NK-92 treated with Interleukin-12 subunit alpha and Interleukin-12 subunit beta, amount 100 ng/mL, for 24 hours (cell line): ENCODE measurements at regions not wholly inside any gene's neighbourhood (a gene's known extent, or its start where the extent isn't known, plus 50 kb on each side); places are given as distances from the start of the nearest gene placed in this dataset.
"Not testable (repeated sequence)": the region's sequence is repeated elsewhere in the genome, so short reads cannot be mapped to it uniquely, and the experiment has no call there.

Source experiments
- DNase-seq: peaks from one replicate; lab custom pipeline; 2025; lab: John Stamatoyannopoulos, UW

DNA sequence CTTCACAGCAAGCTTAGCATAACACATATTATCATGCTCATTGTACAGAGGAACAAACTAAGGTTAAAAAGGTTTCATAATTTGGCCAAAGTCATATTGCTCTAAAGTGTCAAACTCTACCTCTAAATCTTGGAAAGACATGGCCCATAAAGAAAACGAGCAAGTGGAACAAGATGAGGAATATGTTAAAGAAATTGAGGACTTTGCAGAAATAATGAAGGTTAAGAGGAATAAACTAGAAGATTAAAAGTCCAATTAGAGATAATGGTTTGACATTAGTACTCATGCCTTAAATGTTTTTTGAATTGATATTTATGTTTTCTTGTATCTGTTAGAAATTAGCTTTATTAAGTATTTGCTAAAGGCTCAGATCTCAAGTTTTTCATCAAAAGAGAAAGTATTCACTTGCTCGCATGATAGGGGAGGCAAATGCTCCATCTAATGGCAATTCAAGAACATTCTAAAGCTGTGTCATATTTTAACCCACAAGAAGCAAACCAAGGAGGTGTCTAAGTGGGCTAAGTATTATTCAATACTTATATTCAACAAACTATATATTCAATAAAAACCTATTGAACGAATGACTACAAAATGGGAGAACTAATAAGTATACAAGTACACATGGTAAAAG, 192.9 kb upstream of the SPTLC3 start:
- DNase-seq: no peak

DNA sequence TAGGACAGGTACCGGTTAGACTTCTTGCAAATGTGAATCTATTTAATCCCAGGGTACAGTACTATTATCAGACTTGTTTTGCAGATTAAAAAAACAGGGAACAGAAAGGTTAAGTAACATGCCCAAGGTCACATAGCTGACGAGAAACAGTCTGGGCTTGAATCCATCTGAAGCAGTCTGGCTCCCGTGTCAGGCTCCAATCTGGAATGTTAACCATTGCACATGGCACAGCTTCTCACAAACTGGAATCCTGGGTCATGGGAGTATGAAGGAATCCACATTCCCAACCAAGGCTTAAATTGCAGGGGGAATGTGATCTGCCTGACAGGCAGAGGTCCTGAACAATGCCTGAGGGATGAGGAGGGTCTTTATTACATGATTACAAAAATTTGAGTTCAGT, 187.5 kb upstream of the SPTLC3 start:
- no peak for DNase-seq

DNA sequence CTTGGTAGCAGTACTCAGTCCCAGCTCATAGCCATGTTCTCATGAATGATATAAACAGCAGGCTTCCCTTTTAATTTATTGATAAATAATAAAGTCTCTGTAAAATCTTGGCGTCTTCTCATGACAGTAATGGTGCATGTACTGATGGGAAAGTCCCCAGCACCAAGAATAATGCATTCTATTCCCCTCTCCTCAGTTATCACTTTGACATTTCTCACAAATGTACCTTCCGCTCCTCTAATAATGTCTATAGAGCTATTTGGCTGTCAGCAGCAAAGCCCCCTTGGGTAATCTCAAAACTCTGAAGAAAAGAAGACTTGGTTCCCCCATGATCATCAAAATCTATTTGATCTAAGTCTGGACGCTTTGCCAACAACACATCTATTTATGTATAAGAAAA, 185.0 kb upstream of the SPTLC3 start:
- DNase-seq: no peak

DNA sequence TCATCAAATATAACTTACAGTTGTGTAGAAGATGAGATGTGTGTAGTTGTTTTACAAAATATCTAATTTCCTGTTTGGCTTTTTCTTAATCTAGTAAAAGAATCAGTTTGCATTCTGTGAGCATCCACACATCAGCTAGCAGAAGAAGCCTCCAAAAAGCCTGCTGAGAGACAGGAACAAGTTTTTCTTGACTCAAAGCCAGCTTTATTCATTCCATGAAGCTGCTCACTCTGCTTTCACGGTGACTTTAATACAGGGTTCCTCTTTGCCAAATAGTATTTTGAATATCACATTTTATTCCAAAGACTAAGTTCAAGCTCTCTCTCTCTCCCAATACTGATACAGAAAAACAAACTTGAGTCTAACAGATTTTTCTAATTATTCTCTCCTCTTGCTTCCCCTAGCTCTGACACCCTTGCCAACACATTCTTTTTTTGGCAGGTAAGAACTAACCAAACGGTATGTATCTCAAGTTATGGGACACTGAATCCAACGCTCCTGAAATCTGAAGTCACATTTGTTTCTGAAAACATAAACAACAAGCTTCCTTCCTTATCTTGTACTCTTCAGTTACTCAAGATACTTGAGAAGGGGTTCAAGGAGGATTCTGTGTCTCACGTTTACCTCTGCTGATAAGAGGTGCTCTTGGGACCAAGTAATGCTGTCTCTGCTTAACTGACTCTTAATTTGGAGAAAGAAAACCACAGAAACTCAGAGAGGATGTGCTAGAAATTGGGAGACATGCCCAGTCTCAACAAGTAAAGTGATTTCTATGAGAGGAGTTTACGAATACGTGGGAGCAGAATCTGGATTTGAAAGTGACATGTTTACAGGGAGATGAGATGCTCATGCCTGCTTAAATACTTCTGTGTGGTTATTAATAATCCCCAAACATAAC, 184.2 kb upstream of the SPTLC3 start:
- no peak for DNase-seq

DNA sequence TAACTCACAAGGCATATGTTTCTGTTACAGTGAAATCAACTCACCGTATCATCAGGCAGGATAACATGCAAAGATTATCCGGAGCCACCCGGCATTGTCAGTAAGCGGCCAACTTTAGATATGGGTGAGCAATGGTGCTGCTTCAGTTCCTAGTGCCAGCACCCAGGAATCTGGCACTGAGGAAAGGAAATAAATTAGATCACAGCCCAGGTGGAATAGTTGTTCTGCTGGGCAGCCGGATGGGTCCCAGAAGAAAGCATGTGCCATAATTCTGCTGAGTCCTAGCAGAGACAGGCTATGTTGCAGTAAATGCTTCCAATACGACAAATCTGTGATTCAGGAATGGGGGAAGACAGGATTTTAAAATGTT, 183.6 kb upstream of the SPTLC3 start:
- DNase-seq: no peak

DNA sequence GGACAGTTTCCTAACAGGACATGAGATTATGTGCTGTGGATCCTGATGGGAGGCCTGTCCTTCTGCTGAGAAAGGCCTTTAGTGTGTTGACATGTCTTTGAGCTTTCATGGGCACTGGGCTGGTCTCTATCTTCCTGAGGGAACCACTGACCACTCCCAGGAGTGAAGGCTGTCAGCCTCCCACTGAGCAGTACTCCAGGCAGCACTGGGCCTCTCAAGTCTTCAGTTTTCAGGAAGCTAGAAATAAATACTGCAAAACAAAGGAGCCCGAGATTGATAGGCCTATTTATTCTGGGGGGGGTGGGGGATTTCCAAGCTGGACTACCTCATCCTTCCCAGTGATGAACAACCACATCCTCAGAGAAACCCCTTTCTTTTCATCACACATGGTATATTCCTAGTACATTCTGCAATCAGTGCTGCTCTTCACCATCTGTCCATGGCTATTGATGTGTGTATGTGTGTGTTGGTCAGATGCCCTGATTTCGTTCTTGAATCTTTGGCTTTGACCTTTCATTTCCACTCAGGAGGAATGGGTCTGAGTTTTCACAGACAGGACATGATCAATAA, 180.9 kb upstream of the SPTLC3 start:
- no peak for DNase-seq

DNA sequence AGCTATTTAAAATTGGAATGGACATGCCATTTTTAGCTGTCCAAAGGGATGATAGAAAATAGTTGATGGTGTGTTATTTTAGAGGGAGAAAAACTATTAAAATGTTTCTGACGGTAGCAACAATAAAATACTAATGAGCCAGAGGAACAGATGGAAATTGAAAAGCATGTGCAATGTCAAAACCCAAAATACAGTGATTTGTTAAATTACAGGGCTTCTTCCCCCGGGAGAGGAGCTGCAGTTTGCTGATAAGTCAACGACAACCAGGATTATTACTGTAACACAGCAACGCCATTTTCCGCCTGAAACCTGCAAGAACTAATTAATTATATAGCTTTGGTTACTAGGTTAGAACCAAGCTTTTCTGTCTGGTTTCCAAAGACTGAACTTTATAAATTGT, 179.6 kb upstream of the SPTLC3 start:
- no peak for DNase-seq

DNA sequence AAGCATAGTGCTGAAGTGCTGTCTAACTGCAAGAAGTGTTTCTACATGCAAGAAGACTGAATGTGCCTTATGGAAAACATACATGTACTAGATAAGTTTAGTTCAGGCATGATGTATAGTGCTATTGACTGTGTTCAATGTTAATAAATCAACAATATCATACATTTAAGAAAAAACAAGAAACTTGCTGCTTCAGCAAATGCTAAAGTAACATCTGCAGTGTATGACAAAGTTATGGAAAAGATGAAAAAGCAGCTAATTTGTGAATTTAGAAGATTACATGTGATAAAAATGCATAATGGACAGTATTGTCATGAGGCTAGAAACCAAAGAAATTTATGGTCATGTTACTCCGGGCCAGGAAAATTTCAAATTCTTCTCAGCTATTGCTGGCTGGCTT, 174.9 kb upstream of the SPTLC3 start:
- DNase-seq: no peak

DNA sequence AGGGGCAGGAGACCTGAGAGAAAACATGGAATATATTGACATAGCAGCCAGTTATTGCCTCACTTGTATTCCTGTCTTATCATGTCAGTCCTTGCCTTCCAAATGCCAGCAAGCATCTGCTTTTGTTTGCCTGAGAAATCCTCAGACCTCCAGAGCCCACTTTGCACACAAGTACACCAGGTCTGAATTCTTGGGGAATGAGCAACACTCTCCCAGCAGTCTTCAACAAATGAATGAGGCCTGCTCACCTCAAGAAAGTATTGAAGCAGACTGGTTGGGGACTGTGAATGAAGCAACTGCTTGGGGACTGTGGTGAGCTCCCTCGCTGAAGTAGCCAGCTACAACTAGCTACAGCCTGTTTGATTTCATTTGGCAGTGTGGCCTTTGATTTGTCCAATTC, 172.8 kb upstream of the SPTLC3 start:
- DNase-seq: no peak

DNA sequence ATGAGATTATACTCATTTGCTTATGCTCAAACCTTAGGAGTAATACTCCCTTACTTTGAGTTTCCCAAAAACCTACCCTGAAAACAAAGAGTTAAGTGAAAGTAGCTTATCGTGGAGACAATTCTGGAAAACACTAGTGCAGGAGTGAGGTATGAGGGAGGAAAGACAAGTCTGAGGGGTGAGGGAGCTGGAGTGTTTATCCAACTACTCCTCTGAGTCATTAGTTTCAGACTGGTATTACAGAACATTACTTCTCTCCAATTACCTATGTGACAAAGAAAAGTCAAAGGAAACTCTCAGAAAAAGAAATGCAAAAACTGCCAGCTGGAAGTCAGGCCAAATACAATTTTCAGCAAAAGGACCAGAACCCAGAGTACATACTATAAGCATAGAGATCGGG, 171.1 kb upstream of the SPTLC3 start:
- DNase-seq: no peak

DNA sequence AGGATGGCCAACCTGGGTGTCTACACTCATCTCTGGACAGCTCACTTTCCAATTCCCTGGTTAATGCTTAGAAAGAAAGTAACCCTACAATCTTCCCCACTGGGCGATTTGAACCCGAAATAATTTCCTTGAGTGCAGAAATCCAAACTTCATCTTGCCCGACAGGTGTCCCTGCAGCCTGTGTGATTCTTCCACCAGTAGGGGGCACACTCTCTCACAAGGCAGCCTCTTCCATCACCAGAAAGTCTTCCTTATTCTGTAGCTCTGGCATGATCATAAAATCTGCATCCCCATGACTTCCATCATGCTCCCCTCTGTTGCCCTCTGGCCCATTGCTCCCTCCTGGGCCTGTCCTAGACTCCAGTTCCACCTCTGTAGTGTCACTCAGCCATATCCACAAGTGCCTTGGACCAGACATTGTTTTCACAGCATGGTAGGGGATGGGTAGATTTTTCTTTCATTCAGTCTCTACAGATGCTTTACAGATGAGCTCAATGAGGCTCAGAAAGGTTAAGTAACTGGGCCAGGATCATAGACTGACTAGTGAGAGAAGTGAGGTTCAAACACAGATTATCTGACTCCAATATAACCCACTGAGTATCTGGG, 170.4 kb upstream of the SPTLC3 start:
- DNase-seq: no peak

DNA sequence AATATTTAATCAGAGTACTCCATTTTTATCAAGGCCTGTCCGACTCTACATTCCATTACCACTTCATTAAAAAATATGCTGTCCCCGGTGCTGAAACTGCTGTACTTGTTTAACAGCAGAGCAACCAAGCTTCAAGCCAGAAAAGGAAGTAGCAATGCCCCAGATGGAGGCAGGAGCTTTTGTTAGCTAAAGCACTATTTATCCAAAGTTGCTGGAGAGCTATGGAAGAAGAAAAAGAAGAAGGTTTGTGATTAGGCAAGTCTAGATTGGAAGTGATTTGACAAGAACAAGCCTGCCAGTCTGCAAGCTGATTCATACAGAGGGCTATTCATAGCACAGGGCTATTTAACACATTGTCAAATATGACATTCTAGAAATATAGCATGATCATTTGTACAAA, 160.9 kb upstream of the SPTLC3 start:
- no peak for DNase-seq

DNA sequence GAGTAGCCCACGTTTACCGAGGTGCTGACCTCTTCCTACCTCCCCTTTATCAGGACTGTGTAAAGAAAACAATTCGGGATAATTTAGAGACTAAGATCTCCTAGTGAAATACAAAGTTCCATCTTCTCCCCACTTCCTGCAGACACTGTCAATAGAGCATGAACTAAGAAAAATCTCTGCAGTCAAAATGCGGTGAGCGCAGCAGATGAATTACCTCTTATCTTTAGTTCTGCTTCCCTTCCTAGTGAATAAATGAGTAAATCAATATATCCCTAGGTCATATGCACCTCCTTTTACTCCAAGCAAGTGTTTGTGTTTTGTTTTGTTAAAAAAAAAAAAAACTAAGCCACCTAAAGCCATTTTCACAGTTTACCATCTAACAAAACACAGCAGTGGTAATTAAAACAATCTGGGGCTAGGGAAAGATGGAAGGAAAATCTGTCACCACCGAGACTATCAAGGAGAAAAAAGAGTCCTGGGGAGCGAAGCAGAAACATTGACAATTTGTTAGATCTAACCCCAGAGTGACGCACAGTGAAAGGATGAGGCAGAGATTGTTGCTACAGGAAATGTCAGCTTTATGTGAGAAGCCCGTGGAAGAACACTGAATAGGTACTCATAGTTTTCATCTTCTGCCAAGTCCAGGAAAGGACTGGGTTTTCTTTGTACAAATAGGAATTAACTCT, 159.4 kb upstream of the SPTLC3 start:
- no peak for DNase-seq

DNA sequence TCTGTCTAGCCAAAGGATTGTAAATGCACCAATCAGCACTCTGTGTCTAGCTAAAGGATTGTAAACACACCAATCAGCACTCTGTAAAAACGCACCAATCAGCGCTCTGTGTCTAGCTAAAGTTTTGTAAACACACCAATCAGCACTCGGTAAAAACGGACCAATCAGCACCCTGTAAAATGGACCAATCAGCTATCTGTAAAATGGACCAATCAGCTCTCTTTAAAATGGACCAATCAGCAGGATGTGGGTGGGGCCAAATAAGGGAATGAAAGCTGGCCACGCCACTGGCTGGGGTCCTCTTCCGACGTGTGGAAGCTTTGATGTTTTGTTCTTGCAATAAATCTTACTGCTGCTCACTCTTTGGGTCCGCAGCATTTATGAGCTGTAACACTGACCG, 151.1 kb upstream of the SPTLC3 start:
- DNase-seq: not testable (repeated sequence)

DNA sequence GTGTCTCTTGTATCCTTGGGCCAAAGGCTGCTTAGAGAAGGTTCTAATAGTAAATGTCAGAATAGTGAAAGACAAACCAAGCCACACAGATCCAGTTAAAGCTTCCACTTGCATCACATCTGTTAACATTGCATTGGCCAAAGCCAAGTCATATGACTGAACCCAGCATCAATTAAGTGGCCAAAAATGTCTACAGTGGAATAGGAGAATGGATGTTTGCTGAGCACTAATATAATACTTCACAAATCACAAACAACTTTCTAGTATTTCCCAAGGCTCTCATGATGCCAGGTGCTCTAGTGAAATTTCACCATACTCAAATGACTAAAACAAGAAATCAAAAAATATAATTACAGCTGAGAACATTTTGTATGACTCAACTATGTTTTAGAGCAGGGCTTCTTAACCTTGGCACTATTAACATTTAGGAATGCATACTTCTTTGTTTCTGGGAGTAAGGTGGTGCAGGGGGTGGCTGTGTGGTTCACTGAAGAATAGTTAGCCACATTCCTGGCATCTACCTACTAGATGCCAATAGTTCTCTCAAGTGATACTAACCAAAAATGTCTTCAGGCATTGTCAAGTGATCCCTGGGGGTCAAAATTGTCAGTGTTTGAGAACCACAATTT, 148.0 kb upstream of the SPTLC3 start:
- no peak for DNase-seq

DNA sequence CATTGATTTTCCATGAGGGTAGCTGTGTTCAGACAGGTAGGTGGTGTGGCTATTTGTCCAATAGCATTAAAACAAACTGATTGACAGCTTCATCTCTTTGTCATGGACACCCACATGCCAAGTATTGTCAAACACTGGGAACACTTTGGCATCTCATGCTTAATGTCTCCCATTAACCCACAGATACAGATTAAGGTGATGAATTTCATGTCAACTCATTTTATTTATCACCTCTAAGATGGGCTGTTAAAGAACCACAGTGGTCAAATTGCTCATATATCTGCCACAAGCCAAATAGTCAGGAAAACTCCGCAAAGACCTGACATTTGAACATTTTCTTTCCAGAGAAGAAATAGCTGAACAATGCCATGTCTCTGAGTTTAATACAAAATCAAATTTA, 139.1 kb upstream of the SPTLC3 start:
- DNase-seq: no peak

DNA sequence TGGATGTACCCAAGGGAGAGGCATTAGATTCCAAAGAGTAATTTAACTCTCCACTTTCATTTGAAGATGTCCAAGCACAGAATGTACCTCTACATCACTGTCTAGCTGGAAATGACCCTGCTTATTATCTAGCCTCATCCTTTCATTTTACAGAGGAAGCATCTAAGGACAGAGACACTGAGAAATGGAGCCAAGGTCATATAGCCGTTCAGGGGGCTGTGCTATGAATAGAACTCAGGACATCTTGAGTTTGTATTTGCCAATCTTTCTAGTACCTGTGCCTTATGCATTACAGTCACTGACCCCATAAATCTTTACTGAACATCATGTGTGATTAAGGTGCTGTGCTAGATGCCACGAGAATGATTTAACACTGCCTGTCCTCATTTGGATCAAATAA, 138.2 kb upstream of the SPTLC3 start:
- DNase-seq: no peak

DNA sequence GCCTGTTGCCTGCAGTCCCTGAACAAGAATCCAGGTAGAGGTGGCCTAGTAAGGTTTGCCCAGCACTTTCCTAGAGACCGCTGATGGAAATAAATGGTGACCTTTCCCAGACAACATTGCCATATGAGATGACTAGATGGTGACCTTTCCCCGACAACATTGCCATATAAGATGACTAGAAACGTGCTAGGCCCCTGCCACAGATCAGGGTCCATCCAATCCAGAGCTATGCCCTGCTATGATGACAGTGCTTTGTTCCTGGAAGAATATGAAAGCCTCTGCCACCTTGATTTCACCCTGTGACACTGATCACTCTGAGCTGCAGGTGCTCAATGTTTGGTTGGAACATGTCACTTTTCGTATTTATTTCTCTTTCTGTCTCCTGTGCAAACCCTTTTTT, 133.8 kb upstream of the SPTLC3 start:
- DNase-seq: no peak

DNA sequence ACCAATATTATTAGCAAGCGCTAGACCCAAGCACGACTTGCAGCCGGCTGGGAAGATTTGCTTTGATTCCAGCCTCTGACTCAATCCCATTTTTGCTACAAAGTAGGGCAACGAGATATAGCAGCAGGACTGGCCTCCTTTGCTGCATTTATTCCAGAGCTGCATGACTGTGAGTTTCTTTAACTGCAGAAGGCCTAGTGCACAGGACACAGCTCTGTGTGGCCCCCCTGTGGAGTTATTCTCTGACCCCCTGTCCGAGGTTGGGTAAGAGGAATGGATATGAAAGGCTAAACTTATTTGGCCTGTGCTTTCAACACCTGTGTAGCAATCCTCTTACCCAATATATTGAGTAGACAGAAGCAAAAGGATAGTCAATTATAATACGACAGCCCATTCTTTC, 133.3 kb upstream of the SPTLC3 start:
- no peak for DNase-seq

DNA sequence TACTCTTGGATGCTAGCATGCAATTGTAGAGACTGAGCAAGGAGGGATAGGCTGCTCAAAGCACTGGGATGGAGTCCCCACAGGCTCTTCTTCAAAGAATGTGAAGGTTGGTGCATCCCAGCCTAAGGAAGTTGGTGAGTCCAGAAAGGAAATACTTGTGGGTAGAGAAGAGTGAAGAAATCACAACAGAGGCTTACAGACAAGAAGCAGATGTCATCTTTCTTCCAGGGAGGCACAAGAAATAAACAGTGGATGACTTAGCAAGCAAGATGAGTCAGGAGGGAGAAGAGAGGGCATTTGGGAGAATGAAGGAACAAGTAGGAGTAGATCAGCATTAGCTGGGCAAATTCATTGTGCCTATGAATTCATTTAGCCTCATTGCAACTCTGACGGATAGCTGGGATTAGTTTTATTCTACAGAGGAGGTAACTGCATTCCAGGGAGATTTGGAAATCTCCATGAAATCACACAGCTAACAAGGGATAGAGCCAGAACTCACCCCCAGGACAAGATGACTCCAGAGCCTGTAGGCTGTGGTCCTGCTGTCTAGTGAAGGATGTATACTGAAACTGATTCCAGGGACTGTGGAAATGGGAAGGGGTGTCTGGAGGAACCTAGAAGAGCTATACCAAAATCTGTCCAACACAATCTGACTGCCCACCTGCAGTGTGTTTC, 125.8 kb upstream of the SPTLC3 start:
- no peak for DNase-seq

DNA sequence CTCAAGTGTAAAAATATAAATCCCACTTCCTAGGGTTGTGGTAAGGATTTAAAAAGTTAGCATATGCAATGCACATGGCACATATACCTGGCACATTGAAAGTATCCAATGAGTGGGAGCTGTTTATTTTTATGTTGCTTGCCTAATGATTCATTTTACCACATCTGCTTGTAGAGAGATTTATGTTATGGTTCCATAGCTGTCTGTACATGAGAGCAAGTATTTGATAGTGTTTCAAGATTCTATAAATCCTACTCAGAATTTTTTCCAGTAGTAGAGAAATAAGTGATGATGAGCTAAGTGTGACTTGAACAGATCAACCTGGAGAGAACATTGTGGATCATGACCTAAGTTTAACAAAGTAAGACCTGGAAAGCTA, 125.3 kb upstream of the SPTLC3 start:
- no peak for DNase-seq
